IPS-NIHi11 (cell line): ENCODE measurements at regions not wholly inside any gene's neighbourhood (a gene's known extent, or its start where the extent isn't known, plus 50 kb on each side); places are given as distances from the start of the nearest gene placed in this dataset.

ENCODE experiments used
- DNase-seq: peaks from one replicate; pipeline ENCODE4 v3.0.0; 2012; ENCODE audit warnings: mixed read lengths, low spot score

DNA sequence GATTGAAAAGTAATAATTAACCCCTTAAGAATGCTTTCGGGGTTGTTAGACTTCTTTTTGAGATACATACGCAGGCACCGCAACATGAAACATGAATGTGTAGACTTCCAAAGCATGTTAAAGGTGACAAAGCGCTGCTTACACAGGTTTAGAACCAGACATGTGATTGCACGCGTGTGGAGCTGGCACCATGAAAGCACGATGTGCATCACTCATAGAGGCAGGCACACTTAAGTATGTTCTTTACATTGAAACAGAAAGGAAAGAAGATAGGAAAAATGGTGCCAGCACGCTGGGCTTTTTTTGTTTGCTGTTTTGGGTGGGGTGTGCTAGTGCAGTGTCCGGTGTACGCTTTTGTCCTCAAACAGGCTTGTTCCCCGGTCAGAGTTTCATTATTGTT is 83.6 kb upstream of the PPARA start:
- no peak for DNase-seq

DNA sequence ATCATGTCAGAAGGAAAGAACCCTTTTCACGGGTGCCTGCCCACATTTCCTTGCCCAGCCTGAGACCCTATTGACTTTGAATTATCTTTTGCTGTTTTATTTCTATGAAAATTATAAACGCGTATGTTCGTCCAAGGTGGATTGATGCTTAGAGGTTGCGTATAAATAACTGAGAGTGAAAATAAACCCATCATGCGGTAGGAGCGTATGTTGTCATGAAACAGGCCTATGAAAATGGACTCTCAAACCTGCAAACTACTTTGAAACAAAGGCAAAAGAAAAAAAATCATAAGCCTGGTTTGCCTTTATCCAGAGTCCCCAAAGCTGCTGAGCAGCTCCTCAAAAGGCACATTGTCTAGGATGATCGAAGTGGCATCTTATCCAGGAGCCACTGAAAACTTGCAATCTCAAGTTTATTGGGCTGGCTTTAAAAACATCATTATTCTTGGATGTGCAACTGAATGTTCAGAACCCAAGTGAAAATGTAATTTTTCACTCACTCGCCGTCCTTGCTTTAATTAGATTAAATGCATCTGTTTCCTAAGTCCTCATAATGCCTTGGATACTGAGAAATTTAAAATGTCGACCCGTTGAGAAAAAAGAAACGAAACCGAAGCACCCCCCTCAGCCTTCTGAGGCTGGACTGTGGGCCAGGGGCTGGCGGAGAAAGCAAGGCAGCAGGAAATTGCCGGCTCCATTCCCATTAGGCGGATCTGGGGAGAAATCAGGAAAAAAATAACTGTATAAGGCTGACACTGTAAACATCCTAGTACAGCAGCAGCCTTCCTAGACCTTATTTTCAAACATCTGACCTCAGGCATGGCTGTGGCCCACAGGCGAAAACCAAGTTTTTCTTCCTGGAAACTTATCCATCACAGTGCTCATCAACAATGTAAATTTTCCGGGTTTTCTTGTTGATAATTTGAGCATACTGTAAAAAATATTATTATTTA is 82.9 kb upstream of the PPARA start:
- DNase-seq, result no peak

DNA sequence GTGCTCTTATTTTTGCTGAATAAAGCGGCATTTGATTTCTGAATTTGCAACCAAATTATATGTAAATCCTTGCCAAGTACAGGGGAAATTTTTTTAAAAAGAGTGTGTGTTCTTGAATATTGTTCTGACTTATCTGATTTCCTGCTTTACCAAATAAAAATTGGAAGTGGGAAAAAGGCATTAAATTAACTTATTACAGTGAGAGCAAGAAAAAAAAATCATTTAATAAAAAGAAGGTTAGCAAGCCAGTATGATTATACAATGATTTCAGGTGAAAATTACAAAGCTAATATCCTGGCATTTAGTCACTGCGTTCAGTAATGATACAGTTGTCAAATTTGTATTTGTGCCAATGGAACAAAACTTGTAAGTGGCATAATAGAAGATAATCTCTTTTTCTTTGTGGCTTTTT is 82.1 kb upstream of the PPARA start:
- no peak for DNase-seq

DNA sequence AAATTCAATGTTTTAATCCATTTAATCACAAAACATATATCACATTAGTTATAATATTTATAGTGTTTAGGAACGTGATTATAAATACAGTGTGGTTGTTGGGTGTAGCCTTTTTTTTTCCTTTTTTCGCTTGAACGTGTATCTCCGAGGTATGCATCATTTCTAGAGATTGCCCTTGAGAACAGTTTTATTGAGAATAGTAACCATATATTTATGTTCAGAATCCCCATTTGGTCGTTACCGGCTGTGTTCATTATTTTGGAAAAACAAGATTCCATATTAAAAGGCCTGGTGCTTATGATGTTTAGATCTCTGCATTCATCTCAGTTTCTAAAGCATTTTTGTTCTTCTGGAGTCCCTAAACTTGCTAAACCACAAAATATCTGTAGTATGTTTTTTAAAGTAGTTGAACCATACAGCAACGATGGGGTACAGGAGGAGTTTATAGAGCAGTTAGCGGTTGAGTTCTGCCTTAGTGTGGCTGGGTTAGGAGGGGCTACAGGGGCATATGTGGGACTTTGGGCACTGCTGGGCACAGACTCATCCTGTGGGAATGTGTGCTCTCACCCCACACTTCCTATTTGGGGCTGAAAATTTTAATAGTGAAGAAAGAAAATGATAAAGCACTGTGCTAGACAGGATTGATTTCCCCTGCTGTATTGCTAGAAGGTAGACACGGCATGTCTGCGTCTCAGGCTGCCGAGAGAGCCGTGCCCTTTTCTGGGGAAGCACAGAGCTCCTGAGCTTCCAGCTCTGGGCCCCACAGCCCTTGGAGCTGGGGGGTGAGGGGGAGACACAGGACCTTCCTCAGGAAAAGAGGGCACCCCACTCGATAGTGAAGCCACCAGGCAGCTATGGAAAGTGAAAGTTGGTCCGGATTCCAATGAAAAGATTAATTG is 81.5 kb upstream of the PPARA start:
- no peak for DNase-seq

DNA sequence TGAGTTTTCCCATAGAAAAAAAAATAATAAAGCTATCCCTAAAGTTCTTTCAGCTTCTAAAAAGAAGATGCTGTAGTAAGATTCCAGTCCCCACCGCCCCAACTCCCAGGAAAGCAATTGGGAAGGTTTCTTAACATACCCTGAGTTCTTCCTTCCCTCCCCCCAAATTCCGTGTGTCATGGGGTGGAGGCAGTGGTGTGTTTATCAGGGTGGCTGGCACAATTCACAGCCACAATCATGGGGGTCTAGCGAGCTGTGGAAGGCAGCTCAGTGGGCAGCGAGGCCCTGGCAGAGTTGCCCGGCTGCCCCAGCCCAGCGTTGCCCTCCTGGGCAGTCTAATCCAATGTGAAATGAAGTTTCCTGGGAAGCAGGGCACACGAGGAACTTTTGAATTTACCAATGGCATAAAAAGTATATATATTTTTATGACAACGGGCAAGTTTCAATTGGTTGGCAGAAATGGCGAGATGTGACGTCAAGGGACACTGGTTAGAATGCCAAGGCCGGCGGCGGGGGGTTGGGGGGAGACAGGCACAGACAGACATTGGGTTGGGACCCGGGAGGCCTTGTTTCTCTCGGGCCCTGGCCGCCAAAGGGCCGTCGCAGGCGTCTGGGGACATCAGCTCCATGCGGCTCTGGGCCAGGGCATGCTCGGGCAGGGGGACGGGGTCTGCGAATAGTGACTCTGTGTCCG is 80.7 kb upstream of the PPARA start:
- no peak for DNase-seq

DNA sequence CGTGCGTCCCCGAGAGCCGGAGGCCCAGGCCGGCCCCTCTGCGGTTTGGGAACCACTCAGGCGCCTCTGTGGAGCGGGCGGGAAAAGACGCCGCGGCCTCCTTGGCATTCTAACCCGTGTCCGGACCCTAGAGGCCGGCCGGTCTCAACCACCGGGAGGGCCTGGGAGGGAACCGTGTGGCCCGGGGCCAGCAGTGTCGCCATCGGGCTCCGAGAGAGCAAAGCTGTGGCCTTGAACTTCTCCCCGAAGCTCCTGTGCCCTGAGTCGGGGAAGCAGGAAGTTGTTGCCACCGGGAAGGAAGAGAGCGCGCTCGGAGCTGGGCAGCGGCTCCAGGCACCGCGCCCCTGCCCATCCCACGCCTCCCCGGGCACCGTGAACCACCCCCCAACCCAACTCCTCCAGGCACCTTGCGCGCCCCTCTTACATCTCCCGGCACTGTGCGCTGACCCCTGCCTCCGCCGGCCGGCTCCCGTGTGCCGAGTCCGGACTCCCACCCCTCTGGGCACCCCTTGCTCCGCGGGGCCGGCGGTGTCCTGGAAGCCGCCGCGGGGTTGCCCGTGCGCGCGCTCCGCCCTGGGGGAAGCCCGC is 80.0 kb upstream of the PPARA start:
- DNase-seq, result no peak

DNA sequence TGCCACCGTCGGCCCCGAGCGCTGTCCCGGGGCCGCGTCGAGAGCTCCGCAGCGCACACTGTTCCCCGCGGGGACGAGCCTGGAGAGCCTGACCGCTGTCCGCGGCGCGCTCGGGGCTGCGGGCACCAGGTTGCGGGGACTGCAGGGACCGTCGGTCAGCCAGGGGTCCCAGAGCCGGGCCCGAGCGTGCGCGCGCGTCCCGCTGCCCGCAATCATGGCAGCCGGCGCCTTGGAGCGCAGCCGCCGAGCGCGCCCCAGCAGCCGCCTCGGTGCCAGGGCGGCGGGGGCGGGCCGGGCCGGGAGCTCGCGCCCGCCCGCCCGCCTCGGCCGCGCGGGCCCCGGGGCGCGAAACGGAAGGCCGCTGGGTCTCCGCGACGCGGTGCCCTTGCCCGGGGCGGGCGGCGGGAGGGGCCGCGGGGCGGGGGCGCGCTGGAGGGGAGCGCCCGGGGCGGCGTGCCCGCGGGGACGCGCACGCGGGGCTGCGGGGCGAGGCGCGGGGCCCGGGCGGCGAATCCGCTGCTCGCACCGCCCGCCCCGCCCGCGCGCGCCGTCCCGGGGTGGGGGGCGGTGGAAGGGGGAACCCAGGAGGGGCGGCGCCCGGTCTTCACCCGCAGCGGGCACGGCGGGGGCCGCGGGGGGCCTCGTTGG is 79.4 kb upstream of the PPARA start:
- DNase-seq, result peak; percentile 76

DNA sequence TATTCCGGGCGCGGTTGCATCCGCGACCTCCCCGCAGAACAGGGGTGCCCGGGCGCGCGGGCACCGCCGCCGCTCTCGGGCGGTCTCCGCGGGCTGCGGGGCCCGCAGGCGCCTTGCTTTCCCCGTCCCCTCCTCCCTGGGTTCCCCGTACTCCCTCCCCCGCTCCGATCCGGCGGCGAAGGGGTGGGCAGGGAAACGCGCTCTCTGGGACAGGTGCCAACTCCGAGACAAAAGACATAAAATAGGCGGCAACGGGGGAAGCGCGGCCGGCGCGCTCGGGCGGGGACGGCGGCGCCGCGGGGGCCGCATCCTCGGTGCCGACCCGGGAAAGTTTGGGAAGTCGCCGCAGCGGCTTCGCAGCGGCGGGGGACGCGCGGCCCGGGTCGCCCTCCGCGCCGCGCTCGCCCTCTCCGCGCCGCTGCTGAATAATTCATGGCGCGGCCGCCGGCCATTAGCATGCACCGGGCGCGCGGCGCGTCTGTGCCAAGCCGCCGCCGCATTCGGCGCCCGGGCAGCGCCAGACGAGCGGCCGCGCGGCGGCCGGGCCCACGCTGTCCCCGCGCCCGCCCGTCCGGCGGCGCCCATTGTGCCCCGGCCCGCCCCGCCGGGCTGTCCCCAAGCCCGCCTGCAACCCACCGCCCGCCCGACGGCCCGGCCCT is 78.7 kb upstream of the PPARA start:
- DNase-seq, result peak; percentile 58

DNA sequence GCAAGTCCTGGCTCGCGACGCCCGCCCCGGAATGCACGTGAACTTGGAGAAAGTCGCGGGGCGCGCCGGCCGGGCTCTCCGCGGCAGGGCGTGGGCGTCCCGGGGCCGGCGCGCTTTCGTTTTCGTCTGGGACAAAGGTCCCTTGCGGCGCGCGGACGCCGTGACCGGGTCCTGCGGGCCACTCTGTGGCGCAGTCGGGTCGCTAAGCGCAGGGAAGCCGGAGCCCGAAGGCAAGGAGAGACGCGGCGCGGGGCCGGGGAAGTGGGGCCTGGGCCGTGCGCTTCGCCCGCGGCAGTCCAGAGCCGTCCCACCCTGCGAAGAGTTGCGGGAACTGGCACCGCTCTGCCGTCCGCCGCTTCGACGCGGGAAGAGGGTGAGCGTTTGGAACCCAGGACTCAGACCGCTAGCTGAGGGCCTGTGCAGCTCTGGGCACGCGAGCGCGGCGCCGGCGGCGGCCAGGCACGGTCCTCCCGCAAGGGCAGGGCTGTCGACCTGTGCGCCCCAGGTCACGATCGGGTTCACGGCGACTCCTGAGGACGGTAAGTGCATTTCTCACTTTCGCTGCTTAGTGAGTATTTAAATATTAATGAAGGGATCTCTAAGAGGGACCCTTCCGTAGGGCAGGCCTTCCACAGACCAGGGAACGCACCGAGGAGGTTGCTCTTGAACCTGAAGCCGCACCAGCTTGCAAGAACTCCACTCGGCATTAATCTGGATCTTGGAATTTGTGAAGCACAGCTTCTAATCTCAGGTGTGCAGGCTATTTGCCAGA is 78.0 kb upstream of the PPARA start:
- DNase-seq, result no peak

DNA sequence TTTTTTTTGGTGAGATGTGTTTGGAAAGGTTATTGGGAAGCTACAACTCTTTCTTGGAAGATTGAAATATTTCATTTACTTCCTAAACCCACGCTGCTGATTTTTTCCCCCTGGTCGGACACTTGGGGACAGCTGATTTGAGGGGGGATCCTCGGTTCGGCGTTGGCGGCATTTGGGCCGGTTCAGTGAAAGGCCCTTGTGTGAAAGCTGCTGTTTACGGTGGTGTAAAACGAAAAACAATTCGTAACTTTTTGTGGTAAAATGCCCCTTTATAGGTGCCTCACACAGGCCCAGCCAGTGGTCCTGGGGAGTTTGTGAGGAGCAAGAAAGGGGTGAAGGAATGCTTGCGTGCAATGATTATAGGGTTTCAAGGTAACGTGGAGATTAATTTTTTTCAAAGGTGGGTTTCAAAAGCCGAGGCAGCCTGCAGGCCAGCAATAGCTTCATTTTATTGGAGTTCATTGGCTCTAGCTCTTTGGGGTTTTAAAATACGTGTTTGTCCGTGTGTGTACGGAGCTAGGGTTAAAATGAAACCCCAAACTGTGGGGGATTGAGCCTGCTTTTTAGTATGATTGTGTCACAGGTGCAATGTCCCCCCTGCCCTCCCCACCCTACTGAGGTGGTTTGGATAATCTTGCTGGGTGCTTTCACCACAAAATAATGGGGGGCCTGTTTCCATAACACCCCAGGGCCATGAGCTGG is 77.2 kb upstream of the PPARA start:
- DNase-seq, result no peak

DNA sequence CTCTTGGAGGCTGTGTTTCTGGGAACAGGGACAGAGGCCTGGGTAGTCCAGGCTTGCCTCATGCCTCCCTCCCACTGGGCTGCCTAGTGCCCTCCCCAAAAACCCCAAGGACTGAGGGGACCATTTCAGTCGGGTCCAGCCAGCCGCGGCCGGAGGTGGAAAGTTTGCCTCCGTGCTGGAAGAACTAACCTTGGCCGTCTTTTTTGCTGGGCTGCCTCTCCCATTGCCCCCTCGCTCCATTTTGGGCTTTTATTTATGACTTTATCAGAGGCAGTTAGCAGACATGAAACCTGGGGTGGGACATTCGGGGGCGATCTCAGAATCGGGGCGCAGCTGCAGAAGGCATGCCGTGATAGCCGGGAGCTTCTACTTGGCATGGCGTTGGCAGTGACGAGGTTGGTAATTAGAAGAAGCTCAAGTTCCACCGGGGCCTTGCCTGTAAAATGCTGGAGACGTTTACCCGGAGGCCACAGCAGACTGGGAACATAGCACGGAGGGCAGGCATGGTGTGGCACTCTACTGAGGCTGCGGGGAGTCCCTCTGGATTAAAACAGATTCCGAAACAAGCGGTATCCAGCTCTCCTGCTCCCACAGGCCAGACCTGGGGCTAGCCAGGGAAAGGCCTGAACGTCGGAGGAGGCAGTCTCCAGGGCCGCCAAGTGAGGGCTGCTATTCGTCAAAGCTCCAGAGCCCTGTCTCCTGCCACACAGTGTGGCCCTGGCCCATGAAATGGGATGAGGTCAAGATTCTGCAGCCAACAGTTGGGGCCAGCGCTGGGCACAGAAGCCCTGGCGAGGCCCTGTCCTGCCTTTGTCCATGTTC is 76.4 kb upstream of the PPARA start:
- DNase-seq, result no peak

DNA sequence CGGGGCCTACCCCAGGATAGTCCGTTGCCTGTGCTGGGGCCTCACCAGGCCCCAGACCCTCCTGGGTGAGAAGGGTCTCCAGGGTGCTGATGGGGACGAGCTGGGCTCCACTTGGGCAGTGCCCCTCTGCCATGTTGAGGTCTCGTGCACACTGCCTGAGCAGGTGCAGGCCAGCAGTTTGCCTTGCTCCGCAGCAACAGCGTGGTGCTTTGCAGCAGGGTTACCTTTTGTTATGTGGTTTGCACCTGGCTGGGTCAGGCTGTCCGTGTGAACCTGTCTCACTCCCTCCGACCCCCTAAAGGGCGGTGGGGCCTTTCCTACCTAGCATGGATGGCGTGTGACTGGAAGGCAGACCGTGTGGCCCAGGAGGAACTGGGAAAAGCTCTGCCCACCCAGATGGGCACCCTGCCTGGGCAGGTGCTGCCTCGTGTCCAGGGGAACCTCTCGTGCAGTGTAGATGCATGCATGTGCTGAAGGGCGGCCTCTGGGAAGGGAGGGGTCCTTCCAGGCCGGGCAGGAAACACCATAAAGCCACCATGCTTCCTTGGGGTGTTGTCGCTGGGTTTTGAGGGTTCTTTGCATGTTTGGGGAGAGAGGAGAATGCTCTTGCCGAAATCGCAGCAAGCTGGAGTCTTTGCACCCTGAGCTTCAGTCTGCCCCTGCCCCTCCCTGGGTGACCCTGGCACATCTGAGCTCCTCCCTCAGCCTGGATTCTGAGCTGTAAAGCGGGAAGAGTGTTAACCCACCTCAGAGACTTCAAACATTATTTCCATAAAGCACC is 75.4 kb upstream of the PPARA start:
- DNase-seq, result no peak

DNA sequence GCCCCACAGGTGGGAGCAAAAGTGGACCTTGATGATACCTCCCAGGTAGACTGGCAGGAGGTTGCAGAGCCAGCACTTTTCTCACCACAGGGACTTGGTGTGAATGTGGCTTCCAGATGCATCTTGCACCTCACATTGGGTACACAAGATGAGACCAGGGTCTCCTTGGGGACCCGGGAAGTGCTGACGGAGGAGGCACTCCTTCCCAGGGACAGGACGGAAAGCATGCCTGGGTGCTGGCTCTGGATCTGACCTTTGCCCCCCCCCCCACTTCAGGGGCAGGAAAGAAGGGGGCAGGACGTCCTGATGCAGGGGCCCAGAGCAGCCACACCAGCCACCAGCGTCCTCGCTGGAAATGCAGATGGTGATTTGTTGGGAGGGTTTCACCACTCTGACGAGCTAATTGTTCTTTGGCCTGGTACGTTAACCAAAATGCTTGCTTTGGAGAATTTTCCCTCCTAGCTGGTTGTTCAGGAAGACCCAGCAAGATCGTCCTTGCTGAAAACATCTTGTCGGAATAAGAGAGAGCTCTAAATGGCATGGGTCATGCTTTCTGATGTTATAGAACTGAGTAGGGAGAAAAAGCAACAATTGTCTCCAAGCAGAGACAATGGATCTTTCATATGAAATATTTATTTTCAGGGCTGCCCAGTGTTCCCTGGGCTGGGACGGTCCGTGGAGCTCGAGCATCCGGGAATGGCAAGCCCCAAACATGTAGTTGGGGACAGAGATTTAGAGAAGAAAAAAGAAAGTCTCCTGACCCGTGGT is 74.4 kb upstream of the PPARA start:
- no peak for DNase-seq

DNA sequence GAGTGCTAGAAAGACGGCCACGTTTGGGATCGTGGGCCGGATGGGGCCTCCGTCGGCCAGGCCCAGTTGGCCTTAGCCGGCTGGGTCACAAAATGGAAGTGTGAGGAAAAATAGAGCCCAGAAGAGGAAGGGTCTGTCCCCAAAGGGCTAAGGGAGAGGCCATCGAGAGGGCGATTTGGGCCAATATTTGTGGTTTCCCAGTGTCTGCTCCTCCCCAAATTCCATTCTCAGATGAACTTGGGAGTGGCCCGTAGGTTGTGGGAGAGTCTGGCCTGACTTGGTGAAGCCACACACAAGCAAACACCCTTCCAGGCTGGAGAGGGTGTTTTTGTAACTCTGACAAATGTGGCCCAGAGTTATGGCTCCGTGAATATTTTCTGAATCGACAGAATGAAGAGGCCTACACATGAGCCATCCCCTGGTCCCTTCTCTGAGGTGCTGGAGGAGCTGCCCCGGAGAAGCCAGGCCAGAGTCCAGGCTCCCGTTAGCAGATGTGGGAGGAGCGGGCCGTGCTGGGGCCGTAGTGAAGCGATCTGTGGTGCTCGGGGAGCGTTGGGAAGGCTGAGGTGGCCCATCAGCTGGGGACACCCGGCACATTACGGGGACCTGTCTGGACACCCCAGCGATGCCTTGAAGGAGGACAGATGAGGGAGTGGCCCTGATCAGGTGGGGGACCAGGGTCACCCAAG is 73.5 kb upstream of the PPARA start:
- no peak for DNase-seq

DNA sequence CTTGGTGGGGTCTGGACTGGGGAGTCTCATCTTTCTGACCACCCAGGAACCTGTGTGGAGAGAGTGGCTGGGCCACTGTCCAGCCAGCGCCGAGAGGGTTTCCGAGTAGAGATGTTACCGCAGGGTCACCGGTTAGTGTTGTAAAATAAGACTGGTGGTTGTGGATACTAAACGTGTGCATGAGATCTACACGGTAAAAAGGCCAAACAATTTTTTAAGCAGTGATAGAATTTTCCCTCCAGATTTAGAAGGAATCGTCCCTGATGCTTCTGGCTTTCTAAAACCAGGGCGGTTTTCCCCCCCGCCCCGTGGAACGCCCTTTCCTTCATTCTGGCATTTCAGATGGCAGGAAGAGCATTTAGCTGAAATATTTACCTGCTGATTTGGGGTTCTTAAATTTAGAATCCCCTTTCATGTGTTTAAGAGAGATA is 72.6 kb upstream of the PPARA start:
- DNase-seq, result no peak
